GM21576 (cell line): ENCODE measurements at regions not wholly inside any gene's neighbourhood (a gene's known extent, or its start where the extent isn't known, plus 50 kb on each side); places are given as distances from the start of the nearest gene placed in this dataset.

Source experiments
- ATAC-seq: cut with Tn5 transposase; IDR thresholded peaks from one replicate; pipeline ENCODE4 v1.9.1; 2021; ENCODE audit warnings: mild to moderate bottlenecking, moderate library complexity; ENCODE audit not compliant: unreplicated experiment

GRCh38 chr10:4456279-4456678 is 369.7 kb upstream of the AKR1E2 start:
- no peak for ATAC-seq

- no peak for ATAC-seq
Observed at GRCh38 chr10:4453950-4454349, 372.1 kb upstream of the AKR1E2 start.

GRCh38 chr10:4453276-4453675 is 372.7 kb upstream of the AKR1E2 start:
- no peak for ATAC-seq

GRCh38 chr10:4450981-4451908 is 374.8 kb upstream of the AKR1E2 start:
- no peak for ATAC-seq

GRCh38 chr10:4450169-4450568 is 375.8 kb upstream of the AKR1E2 start:
- ATAC-seq = no peak

- ATAC-seq = no peak
Observed at GRCh38 chr10:4448030-4448429, 378.0 kb upstream of the AKR1E2 start.

- no peak for ATAC-seq
Observed at GRCh38 chr10:4443419-4443818, 382.6 kb upstream of the AKR1E2 start.

GRCh38 chr10:4442296-4442695 is 383.7 kb upstream of the AKR1E2 start:
- no peak for ATAC-seq

- ATAC-seq = no peak
Observed at GRCh38 chr10:4440260-4440659, 385.7 kb upstream of the AKR1E2 start.

GRCh38 chr10:4437791-4438190 is 388.2 kb upstream of the AKR1E2 start:
- no peak for ATAC-seq

GRCh38 chr10:4437061-4437460 is 388.9 kb upstream of the AKR1E2 start:
- ATAC-seq = no peak

GRCh38 chr10:4436103-4436502 is 389.9 kb upstream of the AKR1E2 start:
- no peak for ATAC-seq

- no peak for ATAC-seq
Observed at GRCh38 chr10:4434516-4435071, 391.4 kb upstream of the AKR1E2 start.

GRCh38 chr10:4434105-4434504 is 391.9 kb upstream of the AKR1E2 start:
- ATAC-seq = no peak

GRCh38 chr10:4431114-4431863 is 394.7 kb upstream of the AKR1E2 start:
- ATAC-seq = no peak

- ATAC-seq = no peak
Observed at GRCh38 chr10:4429571-4429970, 396.4 kb upstream of the AKR1E2 start.

GRCh38 chr10:4427532-4427931 is 398.5 kb upstream of the AKR1E2 start:
- ATAC-seq = no peak

- no peak for ATAC-seq
Observed at GRCh38 chr10:4426866-4427265, 399.1 kb upstream of the AKR1E2 start.

GRCh38 chr10:4409319-4409718 is 416.7 kb upstream of the AKR1E2 start:
- no peak for ATAC-seq

GRCh38 chr10:4407783-4408182 is 418.2 kb upstream of the AKR1E2 start:
- ATAC-seq = no peak

- ATAC-seq = no peak
Observed at GRCh38 chr10:4405828-4406227, 420.2 kb upstream of the AKR1E2 start.
